ENCODE measurements at regions not wholly inside any gene's neighbourhood (a gene's known extent, or its start where the extent isn't known, plus 50 kb on each side); places are given as distances from the start of the nearest gene placed in this dataset.

- no peak for TF ChIP-seq CEBPB (tag; IDR thresholded peaks at IDR 0.05)
- no peak for TF ChIP-seq CTCF (IDR thresholded peaks at IDR 0.05 in 2 of 3, conservative IDR thresholded peaks at IDR 0.05 in 1 of 3; ENCODE audit: insufficient read depth in 2 of 3, low read depth in 1 of 3, low read length in 3 of 3)
- no peak for TF ChIP-seq ZKSCAN8 (CRISPR knock-in tag; IDR thresholded peaks at IDR 0.05)
- no peak for TF ChIP-seq USF2 (CRISPR knock-in tag; IDR thresholded peaks at IDR 0.05)
- TF ChIP-seq BHLHE40 (IDR thresholded peaks at IDR 0.05; ENCODE audit: low read length): no peak
- TF ChIP-seq NFIC (IDR thresholded peaks at IDR 0.05): no peak
- TF ChIP-seq ZNF740 (CRISPR knock-in tag; IDR thresholded peaks at IDR 0.05): no peak
- TF ChIP-seq ZNF740 (tag; IDR thresholded peaks at IDR 0.05): no peak
- no peak for TF ChIP-seq SMAD4 (CRISPR knock-in tag; conservative IDR thresholded peaks at IDR 0.05)
- no peak for TF ChIP-seq SMC3 (conservative IDR thresholded peaks at IDR 0.05; ENCODE audit: insufficient read depth, low read depth, low read length)
- no peak for TF ChIP-seq TAF15 (IDR thresholded peaks at IDR 0.05; ENCODE audit: low read depth, low read length)
- no peak for TF ChIP-seq NR2C2 (CRISPR knock-in tag; IDR thresholded peaks at IDR 0.05)
- TF ChIP-seq NR2C2 (tag; IDR thresholded peaks at IDR 0.05): no peak
Observed at GRCh38 chr5:3343911-3344310, 251.7 kb upstream of the IRX1 start.
